HG02642 (cell line): ENCODE measurements at regions not wholly inside any gene's neighbourhood (a gene's known extent, or its start where the extent isn't known, plus 50 kb on each side); places are given as distances from the start of the nearest gene placed in this dataset.
"Not testable (repeated sequence)": the region's sequence is repeated elsewhere in the genome, so short reads cannot be mapped to it uniquely, and the experiment has no call there.

Experiments
- ATAC-seq: cut with Tn5 transposase; IDR thresholded peaks from one replicate; pipeline ENCODE4 v1.9.1; 2021; ENCODE audit warnings: mild to moderate bottlenecking; ENCODE audit not compliant: unreplicated experiment, poor library complexity

DNA sequence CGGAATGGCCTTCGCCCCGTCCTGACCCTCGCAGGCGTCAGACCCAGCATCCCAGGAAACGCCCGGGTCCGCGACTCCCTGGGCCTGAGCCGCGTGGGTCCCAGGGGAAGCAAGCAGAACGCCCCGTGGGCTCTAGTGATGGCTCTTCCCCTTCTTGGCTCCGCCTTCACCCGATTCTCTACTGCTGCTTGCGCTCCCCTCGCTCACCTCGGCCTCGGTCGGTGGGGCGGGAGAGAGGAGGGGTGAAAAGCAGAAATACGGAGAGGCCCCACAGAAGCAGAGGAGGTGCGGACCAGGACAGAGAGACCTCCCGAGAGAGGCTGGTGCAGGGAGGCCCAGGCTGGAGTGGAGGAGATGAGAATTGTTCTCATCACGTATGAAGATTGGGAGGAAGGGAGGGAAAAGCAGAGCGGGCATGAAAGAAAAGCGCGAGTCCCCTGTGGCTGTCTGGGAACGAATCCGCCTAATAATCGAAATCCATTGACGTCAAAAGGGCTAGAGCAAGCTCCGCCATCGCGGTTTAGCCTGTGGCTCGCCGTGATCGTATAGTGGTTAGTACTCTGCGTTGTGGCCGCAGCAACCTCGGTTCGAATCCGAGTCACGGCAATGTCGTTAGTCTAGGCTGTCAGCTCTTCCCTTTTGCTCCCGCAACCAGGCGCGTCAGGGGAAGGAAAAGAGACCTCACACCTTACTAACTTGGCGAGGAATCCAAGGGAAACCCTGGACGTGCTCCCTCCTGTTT is 128.9 kb upstream of the NBPF11 start:
- not testable (repeated sequence) for ATAC-seq

DNA sequence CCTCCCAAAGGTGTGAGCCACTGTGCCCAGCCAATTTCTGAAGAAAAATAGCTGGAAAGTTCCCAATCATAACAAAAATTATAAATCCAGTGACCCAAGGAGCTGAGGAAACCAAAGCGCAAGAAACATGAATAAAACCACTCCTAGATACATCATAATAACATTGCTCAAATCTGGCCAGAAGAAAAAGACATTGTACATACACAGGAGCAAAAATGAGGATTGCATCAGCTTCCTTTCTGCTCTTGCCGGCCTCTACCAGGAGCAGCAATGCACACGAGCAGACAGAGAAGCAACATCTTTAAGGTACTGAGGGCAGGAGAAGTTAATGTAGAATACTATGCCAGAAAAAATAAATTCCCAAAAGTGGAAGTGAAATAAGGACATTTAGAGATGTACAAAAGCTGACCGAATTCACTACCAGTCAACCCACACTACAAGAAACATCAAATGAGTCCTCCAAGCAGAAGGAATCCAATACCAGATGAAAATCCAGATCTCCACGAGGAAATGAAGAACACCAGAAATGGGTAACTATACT is 127.0 kb upstream of the NBPF11 start:
- not testable (repeated sequence) for ATAC-seq

DNA sequence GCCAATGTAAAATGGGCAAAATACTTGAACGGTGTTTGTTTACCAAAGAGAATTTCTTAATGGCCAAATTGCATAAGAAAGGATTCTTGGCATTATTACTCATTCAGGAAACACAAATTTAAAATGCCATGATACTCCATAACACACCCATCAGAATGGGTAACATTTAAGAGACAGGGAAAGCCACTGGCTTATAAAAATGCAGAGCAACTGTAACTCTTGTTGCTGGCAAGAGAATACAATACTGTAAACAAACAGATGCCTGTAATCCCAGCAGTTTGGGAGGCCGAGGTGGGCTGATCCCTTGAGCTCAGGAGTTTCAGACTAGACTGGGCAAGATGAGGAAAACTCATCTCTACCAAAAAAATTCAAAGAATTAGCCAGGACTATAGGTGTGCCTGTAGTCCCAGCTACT is 125.8 kb upstream of the NBPF11 start:
- ATAC-seq = not testable (repeated sequence)

DNA sequence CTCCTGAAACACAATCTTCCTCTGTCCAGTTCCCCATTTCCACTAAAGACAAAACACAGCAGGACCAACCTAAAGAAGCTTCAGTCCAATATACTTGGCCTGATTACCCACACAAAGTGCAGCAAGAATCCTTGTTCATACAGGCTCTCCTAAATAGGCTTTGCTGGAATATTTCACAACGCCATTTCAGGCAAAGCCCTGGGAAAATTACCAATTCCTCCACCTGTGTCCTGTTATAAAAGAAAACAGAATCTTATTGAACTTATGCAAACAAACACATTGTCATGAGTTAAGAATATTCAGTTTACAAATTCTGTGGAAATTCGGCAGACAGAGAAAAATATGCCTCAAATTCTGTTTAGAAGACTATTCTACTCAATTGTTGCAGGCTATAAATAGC is 115.0 kb upstream of the NBPF11 start:
- not testable (repeated sequence) for ATAC-seq

DNA sequence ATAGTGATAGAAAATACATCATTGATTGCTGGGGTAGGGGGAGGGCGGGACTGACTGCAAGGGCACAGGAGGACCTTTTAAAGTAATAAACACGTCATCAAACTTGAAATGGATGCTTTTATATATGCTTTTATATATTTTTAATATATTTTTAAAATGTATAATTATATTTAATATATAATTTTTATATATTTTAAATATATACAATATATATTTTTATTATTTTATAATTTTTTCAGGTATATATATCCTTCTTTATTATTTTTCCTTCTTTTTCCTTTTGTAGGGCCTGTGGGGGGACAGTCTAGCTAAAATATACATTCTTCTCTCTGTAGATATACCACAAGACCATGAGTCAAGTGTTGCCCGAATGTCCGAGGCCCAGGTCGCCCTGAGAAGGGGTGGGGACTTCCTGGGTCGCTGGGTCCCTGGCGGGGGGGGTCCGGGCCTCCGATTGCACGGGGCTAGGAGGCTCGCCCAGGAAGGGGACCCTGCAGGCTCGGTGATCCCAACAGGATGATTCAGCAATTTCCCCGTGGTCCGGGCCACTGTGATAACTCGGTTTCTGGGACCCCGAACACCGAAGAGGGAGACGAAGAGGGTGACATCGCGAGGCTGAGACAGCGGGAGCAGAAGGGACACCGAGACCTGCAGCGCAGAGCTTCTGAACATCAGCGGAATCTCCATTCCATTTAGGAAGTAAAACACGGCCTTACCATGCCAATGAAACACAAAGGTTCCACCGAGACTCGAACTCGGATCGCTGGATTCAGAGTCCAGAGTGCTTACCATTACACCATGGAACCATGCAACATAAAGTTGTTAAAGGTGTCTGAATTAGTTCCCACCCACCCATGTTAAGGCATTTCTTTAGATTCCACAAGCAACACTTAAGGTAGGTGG is 112.5 kb upstream of the NBPF11 start:
- no peak for ATAC-seq

DNA sequence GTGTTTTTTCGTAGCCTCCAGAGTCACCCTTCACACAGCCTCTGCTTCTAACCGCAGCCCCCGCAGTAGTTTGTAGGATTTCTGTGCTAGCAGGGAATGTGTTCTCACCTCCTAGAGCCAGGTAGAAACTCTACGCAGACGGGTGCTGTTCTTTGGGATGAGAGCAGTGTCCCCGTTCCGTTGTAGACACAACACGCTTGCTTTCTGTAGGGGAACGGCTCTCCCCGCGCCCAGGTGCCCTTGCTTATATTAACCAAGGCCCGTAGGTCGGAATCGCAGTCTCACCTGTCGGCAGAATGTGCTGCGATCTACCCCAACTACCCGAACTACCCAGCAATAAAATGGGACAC is 111.8 kb upstream of the NBPF11 start:
- ATAC-seq = no peak

DNA sequence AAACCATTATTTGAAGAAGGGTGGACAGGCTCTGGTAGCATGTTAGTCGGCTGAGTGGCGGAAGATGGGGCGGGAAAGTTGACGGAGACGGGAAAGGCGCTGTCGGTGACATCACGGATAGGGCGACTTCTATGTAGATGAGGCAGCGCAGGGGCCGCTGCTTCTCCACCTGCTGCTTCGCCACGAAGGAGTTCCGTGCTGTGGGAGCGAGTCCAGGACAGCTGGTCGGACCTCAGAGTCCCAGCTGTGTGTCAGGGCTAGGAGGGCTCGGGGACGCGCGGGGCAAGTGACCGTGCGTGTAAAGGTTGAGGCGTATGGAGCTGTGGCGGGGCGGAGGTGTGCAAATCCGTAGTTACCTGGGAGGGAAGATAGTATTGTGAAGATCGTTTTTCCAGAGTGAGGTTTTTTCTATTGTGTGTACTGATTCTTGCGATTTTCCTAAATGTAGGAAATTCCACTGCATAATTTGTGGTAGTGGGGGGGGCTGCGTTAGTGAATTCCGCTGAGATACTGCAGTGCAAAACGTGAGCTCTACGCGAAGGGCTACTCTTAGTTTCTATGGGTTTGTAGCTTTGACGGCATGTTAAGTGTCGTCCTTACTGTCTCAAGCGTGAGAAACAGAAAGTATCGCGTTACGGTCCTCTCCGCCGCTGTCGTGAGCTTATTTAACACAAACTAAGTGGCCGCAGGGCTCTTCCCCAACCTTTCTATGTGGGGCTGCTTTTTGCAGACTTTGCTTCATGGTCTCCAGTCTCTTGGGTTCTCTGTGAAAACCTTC is 111.2 kb upstream of the NBPF11 start:
- ATAC-seq = no peak

DNA sequence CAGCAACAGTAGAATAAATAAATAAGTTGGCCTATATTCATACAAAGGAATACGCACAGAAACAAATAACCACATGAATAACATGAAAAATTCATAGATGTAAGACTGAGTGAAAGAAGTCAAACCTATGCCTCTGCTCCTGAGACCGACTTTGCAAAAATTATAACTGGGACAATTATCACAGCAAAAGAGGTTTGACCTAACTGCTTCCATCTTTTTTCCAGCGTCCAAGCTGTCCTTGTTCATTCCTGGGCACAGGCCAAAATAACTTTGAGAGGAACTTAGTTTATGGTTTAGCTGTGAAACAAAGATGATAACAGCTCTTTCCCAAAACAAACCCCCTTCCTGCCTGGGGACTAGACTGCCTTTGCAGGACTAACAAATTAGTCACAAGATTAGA is 109.6 kb upstream of the NBPF11 start:
- not testable (repeated sequence) for ATAC-seq

DNA sequence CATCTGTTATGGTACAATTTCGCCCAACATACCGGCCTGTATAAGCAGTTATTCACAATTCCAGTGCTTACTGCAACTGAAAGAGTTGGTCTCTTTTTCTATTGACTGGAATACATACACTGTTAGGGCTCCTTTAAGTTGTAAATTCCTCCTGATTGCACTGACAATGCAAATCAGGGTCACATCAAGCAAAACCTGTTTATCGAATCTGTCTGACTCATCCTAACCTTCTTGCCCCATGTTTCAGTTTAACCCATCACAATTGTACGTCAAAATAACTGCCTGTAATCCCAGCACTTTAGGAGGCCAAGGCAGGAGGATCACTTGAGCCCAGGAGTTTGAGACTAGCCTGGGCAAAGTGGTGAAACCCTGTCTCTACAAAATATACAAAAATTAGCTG is 105.8 kb upstream of the NBPF11 start:
- ATAC-seq = not testable (repeated sequence)

DNA sequence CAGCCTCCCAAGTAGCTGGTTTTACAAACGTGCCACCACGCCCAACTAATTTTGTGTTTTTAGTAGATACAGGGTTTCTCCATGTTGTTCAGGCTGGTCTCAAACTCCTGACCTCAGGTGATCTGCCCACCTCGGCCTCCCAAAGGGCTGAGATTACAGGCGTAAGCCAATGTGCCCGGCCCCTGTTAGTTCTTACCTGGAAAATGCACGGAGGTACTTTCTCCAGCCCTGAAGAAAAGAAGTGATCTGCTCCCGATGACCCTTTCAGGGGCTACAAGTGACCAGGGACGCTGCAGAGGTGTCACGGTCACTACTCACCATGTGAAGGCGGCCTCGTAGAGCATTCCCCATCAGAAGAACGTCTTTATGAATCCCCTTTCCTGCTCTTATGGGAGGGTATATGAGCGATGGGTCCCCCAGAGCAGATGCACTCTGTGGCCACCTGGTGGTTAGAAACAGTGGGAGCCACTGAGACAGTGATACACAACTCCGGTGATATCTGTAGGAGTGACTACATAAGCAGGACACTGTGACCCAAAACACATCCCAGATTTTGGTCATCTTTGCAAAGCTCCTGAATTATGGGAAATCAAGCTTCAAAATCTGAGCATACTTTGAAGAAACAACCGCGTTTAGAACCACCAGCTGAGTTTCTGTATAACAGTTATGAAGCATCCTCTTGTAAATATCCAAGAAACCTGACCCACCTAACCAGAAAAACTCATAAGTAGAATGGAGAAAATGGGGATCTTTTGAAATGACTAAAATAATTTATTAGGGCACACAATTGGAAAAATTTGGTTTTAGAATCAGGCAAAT is 102.7 kb upstream of the NBPF11 start:
- ATAC-seq = not testable (repeated sequence)

DNA sequence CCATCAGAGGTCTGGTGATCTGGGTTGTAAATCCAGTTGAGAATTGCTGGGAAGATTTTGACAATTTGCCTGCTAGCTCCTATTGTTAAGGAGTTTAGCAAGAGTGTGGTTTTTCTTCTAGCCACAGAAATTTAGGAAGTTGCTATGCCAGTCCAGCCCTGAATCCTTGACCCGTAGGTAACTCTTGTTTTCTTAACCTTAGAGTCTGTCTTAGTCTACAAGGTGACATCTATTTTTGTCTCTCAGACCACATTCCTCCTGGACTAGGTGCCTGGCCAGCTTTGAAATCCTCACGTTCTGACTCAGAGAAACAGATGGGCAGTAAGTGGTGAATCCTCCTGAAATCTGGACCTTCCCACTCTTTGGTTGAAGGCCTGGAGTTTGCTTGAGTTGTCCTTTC is 101.7 kb upstream of the NBPF11 start:
- not testable (repeated sequence) for ATAC-seq

DNA sequence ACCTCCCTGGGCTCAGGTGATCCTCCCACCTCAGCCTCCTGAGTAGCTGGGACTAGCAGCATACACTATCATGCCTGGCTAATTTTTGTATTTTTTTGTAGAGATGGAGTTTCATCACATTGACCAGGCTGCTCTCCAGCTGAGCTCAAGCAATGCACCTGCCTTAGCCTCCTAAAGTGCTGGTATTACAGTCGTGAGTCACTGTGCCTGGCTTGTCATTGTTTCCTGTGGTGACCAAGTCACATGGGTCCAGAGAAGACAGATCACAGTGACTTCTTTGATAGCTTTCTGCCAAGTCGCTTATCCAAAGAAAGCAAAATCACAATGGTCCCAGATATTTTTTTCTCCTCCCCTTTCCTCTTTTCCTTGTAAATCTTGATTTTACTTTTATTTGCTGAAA is 96.7 kb upstream of the NBPF11 start:
- not testable (repeated sequence) for ATAC-seq

DNA sequence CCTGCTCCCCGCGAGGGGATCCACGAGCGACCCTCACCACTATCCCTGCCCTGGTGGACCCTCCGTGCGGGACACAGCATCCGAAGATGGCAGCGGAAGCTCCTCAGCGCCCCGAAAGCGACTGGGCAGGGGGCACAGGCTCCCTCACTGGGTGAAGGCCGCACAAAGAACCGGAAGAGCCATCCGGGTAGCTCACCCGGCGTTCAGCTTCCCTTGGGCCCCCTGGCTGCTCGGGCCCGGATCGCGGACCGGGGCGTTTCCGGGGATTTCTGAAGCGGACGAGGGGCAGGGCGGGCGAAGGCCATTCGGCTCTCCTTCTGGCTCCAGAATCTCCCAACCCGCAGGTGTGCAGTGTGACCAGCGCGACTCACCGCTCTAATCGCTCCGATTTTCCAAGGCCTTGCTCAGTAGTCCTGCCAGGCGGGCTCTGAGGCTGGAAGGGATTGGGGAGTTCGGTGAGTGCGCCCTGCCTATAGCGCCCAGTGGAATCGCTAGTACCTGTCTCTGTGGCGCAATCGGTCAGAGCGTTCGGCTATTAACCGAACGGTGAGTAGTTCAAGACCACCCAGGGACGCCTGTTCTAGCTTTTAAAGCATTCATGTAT is 94.3 kb upstream of the NBPF11 start:
- not testable (repeated sequence) for ATAC-seq

DNA sequence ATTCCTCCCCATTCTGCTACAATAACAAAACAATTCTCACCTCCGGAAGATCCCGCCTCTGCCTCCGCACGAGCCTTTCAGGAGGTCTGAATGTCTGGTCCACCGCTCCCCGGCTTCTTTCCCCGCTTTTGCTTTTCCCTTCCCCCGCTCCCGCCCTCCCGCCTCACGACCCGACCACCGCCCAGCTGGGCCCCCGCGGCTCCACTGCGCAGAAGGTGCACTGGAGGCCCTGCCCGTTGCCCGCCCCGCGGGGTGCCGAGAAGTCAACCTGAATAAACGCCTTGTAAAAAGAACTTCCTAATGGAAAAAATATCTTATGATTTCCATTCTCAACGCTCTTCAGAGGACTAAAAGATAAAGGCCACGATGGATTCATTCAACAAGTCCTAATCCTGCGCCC is 93.8 kb upstream of the NBPF11 start:
- ATAC-seq = not testable (repeated sequence)

DNA sequence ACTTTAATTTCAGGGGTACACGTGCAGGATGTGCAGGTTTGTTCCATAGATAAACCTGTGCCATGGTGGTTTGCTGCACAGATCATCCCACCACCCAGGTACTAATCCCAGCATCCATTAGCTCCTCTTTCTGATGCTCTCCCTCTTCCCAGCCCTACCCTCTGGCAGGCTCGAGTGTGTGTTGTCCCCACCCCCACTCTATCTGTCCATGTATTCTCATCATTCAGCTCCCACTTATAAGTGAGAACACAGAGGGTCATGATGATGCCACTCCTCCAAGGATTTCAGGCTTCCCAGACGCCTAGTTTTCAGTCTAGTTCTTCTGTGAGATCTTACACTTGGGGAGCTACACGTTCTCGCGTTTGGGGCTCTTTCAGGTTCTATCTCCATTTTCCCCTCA is 93.4 kb upstream of the NBPF11 start:
- not testable (repeated sequence) for ATAC-seq

DNA sequence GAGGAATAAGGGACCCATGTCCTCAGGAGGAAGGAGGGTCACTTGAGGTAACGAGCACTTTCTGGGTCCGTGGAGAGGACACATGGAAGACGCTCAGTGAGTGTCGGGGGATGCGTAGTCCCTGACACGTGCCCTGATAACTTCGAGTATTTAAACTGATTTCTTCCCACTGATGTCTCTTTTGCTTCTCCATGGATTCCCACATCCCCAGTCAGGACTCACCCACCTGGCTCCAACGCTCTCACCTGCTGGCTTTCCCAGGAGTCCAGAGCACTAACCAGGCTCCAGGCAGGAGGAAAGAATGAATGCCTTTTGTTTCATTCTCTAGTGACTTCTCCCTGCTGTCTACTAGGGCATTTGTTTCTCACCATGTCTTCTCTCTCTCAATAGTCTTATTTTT is 81.2 kb upstream of the NBPF11 start:
- ATAC-seq = not testable (repeated sequence)

DNA sequence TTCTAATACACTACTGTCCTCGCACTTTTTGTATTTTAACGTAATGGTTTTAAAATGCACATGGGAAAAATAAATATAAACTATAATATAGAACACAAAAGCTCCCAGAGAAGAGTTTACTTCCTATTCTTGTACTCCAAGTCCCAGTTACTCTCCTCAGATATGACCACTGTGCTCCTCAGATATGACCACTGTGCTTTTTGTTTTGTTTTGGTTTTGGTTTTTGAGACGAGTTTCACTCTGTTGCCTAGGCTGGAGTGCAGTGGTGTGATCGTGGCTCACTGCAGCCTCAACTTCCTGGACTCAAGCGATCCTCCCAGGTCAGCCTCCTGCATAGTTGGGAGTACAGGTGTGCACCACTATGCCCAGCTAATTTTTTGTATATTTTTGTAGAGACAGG is 76.8 kb upstream of the NBPF11 start:
- ATAC-seq = not testable (repeated sequence)

DNA sequence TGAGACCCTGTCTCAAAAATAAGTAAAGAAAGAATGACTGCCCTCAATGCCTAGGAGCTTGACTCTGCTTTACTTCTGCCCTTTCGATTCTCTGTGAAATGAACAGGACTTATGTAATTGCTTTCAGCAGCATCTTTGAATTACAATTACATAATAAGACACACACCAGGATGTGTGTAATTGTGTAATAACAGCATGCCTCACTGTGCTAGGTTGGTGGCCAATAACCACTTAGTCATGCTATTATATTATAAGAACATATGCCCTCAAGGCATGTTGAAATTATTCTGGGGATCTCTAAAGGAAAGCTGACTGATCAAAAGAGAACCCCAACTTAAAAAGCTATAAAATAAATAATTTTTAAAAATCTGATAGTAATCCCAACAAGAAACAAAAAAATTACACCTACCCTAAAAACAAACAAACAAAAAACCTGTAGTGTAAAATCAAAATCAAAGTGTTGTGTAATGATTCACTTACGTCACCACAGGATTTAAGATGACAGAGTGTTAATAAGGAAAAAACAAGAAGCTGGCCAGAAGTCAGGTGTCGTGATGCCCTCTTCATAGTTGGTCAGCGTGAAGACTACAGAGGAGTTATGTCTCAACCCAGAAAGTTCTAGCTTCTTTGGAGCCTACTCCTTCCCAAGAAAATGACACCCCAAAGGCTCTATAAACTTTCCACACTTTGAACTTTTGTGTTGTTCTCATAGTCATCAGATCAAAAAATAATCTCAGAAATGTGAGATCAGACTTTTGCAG is 70.5 kb upstream of the NBPF11 start:
- ATAC-seq = not testable (repeated sequence)
